ENCODE measurements at regions not wholly inside any gene's neighbourhood (a gene's known extent, or its start where the extent isn't known, plus 50 kb on each side); places are given as distances from the start of the nearest gene placed in this dataset.

DNA sequence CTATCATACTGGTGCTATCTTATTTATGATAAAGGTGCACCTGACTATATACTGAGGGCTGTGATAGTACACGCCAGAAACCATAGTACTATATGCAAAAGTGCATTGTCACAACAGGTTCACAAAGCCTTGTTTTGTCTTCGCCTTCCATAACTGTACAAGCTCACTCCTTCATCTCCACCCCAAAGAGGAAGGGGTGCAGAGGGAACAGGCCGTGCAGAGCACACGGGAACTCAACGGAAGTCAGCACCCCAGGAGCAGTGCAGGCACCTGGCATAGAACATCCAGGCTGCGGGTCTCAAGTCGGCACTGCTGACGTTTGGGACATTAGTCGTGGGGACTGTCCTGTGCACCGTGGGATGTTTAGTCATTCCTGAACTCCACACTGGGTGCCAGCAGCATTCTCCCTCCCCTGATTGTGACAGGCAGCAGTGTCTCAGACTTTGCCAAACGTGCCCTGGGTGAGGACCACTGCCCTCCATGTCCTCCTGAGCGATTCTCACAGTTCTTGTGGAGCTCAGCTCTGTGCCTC is 99.7 kb downstream of the PXDC1 start:
- DNase-seq (no peak), ATAC-seq (ENCODE audit: low read depth) (no peak)
- Mint-ChIP-seq H3K4me1 (no peaks in the 10 kb centered on the region), H3K27ac (no peak overlapping the region), H3K27me3 (no peaks in the 10 kb centered on the region), H3K36me3 (no peaks in the 10 kb centered on the region), H3K4me3 (no peak overlapping the region), H3K9me3 (no peaks in the 10 kb centered on the region)
- POLR2A ChIA-PET = no interaction called here

DNA sequence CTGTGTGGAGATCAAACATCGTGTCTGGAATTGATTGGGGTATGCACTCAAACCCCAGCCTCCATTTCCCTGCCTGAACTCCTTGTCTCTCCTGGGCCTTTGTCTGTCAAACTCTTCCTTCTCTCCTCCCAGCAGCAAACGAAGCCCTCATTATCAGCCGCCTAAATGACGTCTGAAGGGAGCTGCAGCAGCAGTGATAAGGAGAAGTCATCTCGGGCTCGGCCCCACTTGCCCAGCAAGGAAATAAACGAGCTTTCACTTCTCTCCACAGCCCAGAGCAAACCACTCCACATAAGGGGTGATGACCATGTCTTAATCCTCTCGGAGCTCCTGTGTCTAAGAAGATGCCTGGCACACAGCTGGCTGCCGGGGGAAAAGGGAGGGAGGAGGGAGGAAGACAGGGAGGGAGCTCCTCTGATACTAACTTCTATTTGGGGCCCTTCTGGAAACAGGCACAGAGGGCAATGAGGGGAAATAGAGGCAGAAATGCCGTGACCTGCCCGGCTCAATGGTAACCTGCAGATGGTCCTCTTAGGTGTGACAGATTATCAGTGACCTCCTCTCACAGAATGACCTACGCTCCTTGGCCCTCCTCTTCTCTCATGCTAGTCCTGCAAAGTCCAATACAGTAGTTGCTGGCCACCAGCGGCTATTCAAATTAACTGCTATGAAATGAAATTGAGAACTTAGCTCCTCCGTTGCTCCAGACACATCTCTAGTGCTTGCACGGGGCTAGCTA is 100.4 kb downstream of the PXDC1 start:
- DNase-seq (no peak), ATAC-seq (ENCODE audit: low read depth) (no peak)
- H3K36me3 Mint-ChIP-seq = no peaks in the 10 kb centered on the region
- H3K27ac Mint-ChIP-seq = no peak overlapping the region
- H3K9me3 Mint-ChIP-seq = no peaks in the 10 kb centered on the region
- H3K27me3 Mint-ChIP-seq = no peaks in the 10 kb centered on the region
- POLR2A ChIA-PET = no interaction called here
- no peaks in the 10 kb centered on the region for H3K4me1 Mint-ChIP-seq
- no peak overlapping the region for H3K4me3 Mint-ChIP-seq

GRCh38 chr6:3650076-3650958 is 101.2 kb downstream of the PXDC1 start:
- POLR2A ChIA-PET = no interaction called here
- no peak for DNase-seq
- Mint-ChIP-seq H3K4me1 (no peaks in the 10 kb centered on the region), H3K27ac (no peak overlapping the region), H3K36me3 (no peaks in the 10 kb centered on the region), H3K4me3 (no peak overlapping the region), H3K27me3 (no peaks in the 10 kb centered on the region), H3K9me3 (no peaks in the 10 kb centered on the region)
- ATAC-seq (ENCODE audit: low read depth) = no peak

GRCh38 chr6:3648724-3649123 is 102.8 kb downstream of the PXDC1 start:
- peaks cover 3% of the 10 kb centered on the region for H3K27me3 Mint-ChIP-seq
- ATAC-seq (ENCODE audit: low read depth) (no peak), DNase-seq (no peak)
- H3K4me3 Mint-ChIP-seq = no peak overlapping the region
- H3K4me1 Mint-ChIP-seq = no peaks in the 10 kb centered on the region
- no peaks in the 10 kb centered on the region for H3K9me3 Mint-ChIP-seq
- H3K36me3 Mint-ChIP-seq = no peaks in the 10 kb centered on the region
- POLR2A ChIA-PET = no interaction called here
- H3K27ac Mint-ChIP-seq = no peak overlapping the region

DNA sequence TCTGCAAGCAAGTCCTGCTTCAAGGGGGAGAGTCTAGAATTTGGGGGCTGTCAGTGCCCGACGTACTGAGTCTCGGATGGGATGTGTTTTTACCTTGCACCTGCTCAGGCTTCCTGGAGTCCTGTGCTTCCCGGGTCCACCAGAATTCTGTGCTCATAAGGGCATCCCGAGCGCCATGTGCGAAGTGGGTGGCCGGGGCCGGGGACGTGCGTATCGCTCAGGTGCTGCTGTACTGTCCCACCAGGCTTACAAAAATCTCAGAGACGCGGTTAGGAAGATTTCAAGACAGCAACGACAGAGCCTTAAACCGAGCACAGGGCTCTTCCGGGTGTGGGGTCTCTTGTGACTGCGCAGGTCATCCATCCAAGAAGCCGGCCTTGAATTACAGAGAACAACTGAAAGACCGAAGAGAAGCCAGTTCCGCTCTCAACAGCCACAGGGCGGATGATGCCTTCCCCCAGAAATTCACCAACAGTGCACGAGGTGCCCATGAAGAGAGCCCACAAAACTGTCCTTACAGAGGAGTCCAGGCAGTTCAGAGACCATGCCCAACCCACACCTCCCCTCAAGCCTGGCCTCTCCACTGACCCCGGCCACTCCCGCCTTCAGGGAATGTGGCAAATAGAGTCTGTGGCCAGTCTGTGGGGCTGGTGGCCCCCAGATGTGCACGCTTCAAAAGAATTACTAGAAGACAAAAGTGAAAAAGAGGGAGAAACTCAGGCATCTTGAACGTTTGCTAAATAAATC is 104.7 kb downstream of the PXDC1 start:
- Mint-ChIP-seq H3K27ac (no peak overlapping the region), H3K9me3 (no peaks in the 10 kb centered on the region), H3K4me1 (no peaks in the 10 kb centered on the region), H3K27me3 (peaks cover 5% of the 10 kb centered on the region), H3K4me3 (no peak overlapping the region), H3K36me3 (no peaks in the 10 kb centered on the region)
- ATAC-seq (ENCODE audit: low read depth) = no peak
- no peak for DNase-seq
- POLR2A ChIA-PET = no interaction called here

GRCh38 chr6:3644739-3645012 is 106.8 kb downstream of the PXDC1 start:
- DNase-seq (no peak), ATAC-seq (ENCODE audit: low read depth) (no peak)
- Mint-ChIP-seq H3K9me3 (no peaks in the 10 kb centered on the region), H3K27ac (no peak overlapping the region), H3K27me3 (peaks cover 8% of the 10 kb centered on the region), H3K4me3 (no peak overlapping the region), H3K36me3 (no peaks in the 10 kb centered on the region), H3K4me1 (no peaks in the 10 kb centered on the region)
- POLR2A ChIA-PET = no interaction called here

GRCh38 chr6:3643921-3644738 is 107.4 kb downstream of the PXDC1 start:
- no peak overlapping the region for H3K27ac Mint-ChIP-seq
- H3K36me3 Mint-ChIP-seq = no peaks in the 10 kb centered on the region
- POLR2A ChIA-PET = no interaction called here

DNA sequence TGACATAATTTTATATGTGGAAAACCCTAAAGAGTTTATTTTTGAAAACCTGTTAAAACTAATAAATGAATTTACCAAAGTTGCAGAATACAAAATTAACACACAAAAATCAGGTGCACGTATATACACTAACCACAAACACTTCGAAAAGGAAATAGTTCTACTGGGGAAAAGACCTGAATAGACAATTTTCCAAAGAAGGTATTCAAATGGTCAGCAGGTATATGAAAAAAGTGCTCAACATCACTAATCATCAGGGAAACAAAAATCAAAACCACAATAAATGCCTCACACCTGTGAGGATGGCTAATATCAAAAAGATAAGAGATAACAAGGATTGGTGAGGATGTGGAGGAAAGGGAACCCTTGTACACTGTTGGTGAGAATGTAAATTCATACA is 110.6 kb downstream of the PXDC1 start:
- DNase-seq (no peak), ATAC-seq (ENCODE audit: low read depth) (no peak)
- Mint-ChIP-seq H3K36me3 (no peaks in the 10 kb centered on the region), H3K4me3 (no peak overlapping the region), H3K27ac (no peak overlapping the region), H3K9me3 (no peaks in the 10 kb centered on the region), H3K4me1 (no peaks in the 10 kb centered on the region), H3K27me3 (peaks cover 13% of the 10 kb centered on the region)
- POLR2A ChIA-PET = no interaction called here

More at GRCh38 chr6:3643921-3644738, 107.4 kb downstream of the PXDC1 start:
- no peaks in the 10 kb centered on the region for H3K9me3 Mint-ChIP-seq
- DNase-seq (no peak), ATAC-seq (ENCODE audit: low read depth) (no peak)
- H3K27me3 Mint-ChIP-seq = peaks cover 12% of the 10 kb centered on the region
- H3K4me1 Mint-ChIP-seq = no peaks in the 10 kb centered on the region
- H3K4me3 Mint-ChIP-seq = no peak overlapping the region

- POLR2A ChIA-PET = no interaction called here
- no peak for DNase-seq
- no peak overlapping the region for H3K27ac Mint-ChIP-seq
- no peaks in the 10 kb centered on the region for H3K4me1 Mint-ChIP-seq
- no peak for ATAC-seq (ENCODE audit: low read depth)
- no peaks in the 10 kb centered on the region for H3K36me3 Mint-ChIP-seq
- H3K9me3 Mint-ChIP-seq = no peaks in the 10 kb centered on the region
- no peak overlapping the region for H3K4me3 Mint-ChIP-seq
- H3K27me3 Mint-ChIP-seq = peaks cover 10% of the 10 kb centered on the region
Observed at GRCh38 chr6:3638662-3639061, 112.9 kb downstream of the PXDC1 start.

GRCh38 chr6:3636060-3636459 is 115.5 kb downstream of the PXDC1 start:
- DNase-seq (no peak), ATAC-seq (ENCODE audit: low read depth) (no peak)
- Mint-ChIP-seq H3K27ac (no peak overlapping the region), H3K36me3 (no peaks in the 10 kb centered on the region), H3K9me3 (no peaks in the 10 kb centered on the region), H3K4me1 (no peaks in the 10 kb centered on the region), H3K27me3 (peaks cover 7% of the 10 kb centered on the region), H3K4me3 (no peak overlapping the region)
- POLR2A ChIA-PET = no interaction called here

- no peak overlapping the region for H3K27ac Mint-ChIP-seq
- POLR2A ChIA-PET = no interaction called here
- H3K9me3 Mint-ChIP-seq = no peaks in the 10 kb centered on the region
- H3K4me3 Mint-ChIP-seq = no peak overlapping the region
- peaks cover 7% of the 10 kb centered on the region for H3K27me3 Mint-ChIP-seq
- ATAC-seq (ENCODE audit: low read depth) (no peak), DNase-seq (no peak)
- no peaks in the 10 kb centered on the region for H3K4me1 Mint-ChIP-seq
- H3K36me3 Mint-ChIP-seq = no peaks in the 10 kb centered on the region
Observed at GRCh38 chr6:3635482-3635881, 116.0 kb downstream of the PXDC1 start.

DNA sequence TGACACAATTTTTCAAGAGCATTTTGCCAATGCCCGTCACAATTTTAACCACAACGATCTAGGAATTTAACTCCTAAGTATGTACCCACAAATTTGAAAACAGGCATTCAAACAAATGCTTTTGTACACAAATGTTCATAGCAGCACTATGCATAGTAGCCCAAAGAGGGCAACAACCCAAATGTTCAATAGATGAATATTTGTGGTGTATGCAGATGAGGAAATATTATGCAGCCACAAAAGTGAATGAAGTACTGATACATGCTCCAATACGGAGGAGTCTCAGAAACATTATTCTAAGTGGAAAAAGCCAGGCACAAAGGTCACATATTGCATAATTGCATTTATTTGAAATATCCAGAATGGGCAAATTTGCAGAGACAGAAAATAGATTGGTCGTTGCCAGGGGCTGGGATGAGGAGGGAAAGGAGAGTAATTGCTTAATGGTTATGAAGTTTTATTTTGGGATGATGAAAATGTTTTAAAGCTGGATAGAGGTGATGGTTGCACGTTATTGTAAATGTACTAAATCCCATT is 117.2 kb downstream of the PXDC1 start:
- no peaks in the 10 kb centered on the region for H3K36me3 Mint-ChIP-seq
- ATAC-seq (ENCODE audit: low read depth) = no peak

DNA sequence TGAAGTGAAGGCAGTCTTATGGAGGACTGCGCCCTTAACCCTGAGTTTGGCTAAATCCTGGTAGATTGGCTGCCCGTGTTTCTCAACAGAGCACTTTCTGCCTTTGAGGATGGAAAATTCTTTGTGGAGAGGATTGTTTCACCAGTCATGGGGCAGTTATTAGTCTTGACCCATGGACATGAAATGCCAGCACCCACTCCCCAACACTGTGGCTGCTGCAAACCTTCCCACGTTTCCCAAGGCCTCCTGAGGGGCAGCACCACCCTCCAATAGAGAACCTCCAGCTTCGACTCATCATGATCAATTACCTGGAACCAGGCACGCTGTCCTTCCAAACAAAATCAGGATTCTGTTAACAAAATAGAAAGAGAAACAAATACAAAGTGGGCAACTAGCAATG is 117.8 kb downstream of the PXDC1 start:
- H3K27ac Mint-ChIP-seq = no peak overlapping the region
- POLR2A ChIA-PET = no interaction called here
- peaks cover 1% of the 10 kb centered on the region for H3K27me3 Mint-ChIP-seq
- no peak overlapping the region for H3K4me3 Mint-ChIP-seq
- ATAC-seq (ENCODE audit: low read depth) (no peak), DNase-seq (no peak)
- no peaks in the 10 kb centered on the region for H3K4me1 Mint-ChIP-seq
- H3K9me3 Mint-ChIP-seq = no peaks in the 10 kb centered on the region
- no peaks in the 10 kb centered on the region for H3K36me3 Mint-ChIP-seq

More for the DNA sequence above, 117.2 kb downstream of the PXDC1 start:
- DNase-seq = no peak
- POLR2A ChIA-PET = no interaction called here
- Mint-ChIP-seq H3K9me3 (no peaks in the 10 kb centered on the region), H3K27ac (no peak overlapping the region), H3K4me1 (no peaks in the 10 kb centered on the region), H3K4me3 (no peak overlapping the region), H3K27me3 (peaks cover 2% of the 10 kb centered on the region)

All from activated naive CD8-positive, alpha-beta T cell treated with anti-CD3 and anti-CD28 coated beads, Interleukin-2, amount 10 ng/mL, durations not matched to agents 7 days and 5 days (primary cell).